Hematopoietic multipotent progenitor cell treated with erythropoietin and hydrocortisone succinate and interleukin-3 and kit ligand, for 8 days (in vitro differentiated cells): ENCODE measurements at regions not wholly inside any gene's neighbourhood (a gene's known extent, or its start where the extent isn't known, plus 50 kb on each side); places are given as distances from the start of the nearest gene placed in this dataset.

ENCODE experiments used
- DNase-seq: peaks from one replicate; pipeline ENCODE4 v3.0.0-alpha.2; 2015

DNA sequence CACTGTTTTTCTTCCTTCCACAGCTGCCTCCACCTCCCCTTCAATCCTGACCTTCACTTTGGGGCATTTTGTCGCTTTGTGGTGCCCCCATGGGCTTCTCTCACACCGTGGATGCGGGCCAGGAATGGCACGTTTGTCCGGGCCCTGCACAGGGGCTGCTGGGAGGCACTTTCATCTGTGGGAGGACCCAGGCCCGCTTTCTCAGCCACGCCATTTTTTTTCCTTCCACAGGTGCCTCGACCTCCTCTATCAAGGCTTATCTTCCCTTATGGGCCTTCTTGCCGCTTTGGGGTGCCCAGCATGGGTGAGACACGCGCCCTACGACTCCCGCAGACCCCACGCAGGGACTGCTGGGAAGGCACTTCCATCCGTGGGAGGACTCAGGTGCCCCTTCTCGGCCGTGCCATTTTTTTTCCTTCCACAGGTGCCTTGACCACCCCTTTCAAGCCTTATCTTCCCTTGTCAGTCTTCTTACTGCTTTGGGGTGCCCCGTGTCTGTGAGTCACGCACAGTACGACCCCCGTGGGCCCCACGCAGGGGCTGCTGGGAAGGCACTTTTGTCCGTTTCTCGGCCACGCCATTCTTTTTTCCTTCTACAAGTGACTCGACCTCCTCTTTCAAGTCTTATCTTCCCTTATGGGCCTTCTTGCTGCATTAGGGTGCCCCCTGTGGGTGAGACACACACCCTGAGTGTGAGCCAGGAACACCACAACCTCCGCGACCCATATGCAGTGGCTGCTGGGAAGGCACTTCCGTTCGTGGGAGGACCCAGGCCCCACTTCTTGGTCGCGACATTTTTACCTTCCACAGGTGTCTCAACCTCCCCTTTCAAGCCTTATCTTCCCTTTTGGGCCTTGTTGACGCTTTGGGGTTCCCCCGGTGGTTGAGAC lies 270.7 kb downstream of the ALG10 start:
- no peak for DNase-seq

DNA sequence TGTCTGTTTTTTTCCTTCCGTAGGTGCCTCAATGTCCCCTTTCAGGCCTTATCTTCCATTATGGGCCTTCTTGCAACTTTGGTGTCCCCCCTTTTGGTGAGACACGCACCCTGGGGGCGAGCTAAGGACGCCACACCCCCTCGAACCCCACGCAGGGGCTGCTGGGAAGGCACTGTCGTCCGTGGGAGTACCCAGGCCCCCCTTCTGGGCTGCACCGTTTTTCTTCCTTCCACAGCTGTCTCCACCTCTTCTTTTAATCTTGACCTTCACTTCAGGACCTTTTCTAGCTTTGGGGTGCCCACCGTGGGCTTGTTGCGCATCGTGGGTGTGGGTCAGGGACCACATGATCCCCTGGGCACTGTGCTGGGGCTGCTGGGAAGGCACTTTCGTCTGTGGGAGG lies 271.8 kb downstream of the ALG10 start:
- no peak for DNase-seq

DNA sequence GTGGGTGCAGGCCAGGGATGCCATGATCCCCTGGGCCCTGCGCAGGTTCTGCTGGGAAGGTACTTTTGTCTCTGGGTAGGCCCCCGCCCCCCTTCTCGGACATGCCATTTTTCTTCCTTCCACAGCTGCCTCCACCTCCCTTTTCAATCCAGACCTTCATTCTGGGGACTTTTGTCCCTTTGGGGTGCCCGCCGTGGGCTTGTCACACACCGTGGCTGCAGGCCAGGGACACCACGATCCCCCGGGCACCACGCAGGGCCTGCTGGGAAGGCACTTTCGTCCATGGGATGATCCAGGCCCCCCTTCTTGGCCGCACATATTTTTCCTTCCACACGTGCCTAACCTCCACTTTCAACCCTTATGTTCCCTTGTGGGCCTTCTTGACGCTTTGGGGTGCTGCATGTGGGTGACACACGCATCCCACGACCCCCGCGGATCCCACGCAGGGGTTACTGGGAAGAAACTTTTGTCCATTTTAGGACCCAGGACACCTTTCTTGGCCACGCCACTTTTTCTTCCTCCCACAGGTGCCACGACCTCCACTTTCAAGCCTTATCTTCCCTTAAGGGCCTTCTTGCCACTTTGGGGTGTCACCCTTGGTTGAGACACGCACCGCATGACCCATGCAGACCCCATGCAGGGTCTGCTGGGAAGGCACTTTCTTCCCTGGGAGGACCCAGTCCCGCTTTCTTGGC lies 272.5 kb downstream of the ALG10 start:
- no peak for DNase-seq

DNA sequence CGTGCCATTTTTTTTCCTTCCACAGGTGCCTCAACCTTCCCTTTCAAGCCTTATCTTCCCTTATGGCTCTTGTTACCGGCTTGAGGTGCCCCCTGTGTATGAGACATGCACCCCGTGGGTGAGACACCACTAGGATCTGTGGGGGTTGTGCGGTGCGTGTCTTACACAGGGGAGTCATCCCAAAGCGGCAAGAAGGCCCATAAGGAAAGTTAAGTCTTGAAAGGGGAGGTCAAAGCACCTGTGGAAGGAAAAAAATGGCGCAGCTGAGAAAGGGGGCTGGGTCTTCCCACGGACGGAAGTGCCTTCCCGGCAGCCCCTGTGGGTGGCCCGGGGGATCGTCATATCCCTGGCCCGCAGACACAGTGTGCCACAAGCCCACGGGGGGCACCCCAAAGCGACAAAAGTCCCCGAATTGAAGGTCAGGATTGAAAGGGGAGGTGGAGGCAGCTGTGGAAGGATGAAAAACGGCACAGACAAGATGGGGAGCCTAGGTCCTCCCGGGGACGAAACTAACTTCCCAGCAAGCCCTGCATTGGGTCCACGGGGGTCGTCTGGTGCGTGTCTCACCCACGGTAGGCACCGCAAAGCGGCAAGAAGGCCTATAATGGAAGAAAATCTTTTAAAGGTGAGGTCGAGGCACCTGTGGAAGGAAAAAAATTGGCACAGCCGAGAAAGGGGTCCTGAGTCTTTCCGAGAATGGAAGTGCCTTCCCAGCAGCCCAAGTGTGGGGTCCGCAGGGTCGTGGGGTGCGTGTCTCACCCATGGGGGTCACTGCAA lies 273.3 kb downstream of the ALG10 start:
- DNase-seq: no peak

DNA sequence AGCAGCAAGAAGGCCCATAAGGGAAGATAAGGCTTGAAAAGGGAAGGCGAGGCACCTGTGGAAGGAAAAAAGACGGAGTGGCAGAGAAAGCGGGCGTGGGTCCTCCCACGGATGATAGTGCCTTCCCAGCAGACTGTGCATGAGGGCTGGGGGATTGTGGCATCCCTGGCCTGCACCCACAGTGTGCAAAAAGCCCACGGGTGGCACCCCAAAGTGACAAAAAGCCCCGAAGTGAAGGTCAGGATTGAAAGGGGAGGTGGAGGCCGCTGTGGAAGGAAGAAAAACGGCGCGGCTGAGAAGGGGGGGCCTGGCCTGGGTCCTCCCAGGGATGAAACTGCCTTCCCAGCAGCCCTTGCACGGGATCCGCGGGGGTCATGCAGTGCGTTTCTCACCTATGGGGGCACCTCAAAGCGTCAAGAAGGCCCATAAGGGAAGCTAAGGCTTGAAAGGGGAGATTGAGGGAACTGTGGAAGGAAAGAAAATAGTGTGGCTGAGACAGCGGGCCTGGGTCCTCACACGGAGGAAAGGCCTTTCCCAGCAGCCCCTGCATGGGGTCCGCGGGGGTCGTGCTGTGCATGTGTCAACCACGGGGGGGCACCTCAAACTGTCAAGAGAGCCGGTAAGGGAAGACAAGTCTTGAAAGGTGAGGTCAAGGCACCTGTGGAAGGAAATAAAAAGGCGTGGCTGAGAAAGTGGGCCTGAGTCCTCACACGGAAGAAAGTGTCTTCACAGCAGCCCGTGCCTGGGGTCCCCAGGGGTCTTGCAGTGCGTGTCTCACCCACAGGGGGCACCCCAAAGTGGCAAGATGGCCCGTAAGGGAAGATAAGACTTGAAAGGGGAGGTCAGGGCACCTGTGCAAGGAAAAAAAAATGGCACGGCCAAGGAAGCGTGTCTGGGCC lies 274.1 kb downstream of the ALG10 start:
- DNase-seq: no peak

DNA sequence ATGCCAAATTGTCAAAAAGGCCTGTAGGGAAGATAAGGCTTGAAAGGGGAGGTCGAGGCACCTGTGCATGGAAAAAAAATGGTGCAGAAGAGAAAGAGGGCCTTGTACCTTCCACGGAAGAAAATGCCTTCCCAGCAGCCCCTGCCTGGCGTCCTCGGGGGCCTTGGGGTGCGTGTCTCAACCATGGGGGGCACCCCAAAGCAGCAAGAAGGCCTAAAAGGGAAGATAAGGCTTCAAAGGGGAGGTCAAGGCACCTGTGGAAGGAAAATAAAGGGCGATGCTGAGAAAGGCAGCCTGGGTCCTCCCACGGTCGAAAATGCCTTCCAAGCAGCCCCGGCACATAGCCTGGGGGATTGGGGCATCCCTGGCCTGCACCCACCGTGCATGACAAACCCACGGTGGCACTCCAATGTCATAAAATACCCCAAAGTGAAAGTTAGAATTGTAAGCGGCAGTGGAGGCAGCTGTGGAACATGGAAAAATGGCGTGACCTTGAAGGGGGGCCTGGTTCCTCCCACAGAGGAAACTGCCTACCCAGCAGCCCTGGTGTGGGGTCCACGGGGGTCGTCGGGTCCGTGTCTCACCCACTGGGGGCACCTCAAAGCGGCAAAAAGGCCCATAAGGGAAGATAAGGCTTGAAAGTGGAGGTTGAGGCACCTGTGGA lies 275.0 kb downstream of the ALG10 start:
- no peak for DNase-seq

DNA sequence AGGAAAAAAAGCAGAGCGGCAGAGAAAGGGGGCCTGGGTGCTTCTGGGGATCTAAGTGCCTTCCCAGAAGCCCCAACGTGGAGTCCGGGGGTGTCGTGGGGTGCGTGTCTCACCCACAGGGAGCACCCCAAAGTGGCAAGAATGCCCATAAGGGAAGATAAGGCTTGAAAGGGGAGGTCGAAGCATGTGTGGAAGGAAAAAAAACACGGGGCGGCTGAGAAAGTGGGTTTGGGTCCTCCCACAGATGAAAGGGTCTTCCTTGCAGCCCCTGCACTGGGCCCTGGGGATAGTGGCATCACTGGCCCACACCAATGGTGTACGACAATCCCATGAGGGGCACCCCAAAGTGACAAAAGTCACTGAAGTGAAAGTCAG lies 275.5 kb downstream of the ALG10 start:
- no peak for DNase-seq

DNA sequence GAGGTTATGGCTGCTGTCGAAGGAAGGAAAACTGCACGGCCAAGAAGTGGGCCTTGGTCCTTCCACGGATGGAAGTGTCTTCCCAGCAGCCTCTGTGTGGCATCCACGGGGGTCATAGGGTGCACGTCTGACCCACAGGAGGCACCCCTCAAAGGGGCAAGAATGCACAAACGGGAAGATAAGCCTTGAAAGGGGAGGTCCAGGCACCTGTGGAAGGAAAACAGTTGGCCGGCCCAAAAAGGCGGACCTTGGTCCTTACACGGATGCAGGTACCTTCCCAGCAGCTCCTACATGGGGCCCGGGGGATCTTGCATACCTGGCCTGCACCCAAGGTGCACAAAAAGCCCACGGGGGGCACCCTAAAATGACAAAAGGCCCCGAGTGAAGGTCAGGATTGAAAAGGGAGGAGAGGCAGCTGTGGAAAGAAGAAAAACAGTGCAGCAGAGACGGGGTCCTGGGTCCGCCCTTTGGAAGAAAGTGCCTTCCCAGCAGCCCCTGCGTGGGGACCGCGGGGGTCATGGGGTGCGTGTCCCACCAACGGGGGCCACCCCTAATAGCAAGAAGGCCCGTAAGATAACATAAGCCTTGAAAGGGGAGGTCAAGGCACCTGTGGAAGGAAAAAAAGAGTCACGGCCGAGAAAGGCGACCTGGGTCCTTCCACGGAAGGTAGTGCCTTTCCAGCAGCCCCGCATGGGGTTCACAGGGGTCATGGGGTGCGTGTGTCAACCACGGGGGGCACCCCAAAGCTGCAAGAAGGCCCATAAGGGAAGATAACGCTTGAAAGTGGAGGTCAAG lies 276.1 kb downstream of the ALG10 start:
- no peak for DNase-seq

DNA sequence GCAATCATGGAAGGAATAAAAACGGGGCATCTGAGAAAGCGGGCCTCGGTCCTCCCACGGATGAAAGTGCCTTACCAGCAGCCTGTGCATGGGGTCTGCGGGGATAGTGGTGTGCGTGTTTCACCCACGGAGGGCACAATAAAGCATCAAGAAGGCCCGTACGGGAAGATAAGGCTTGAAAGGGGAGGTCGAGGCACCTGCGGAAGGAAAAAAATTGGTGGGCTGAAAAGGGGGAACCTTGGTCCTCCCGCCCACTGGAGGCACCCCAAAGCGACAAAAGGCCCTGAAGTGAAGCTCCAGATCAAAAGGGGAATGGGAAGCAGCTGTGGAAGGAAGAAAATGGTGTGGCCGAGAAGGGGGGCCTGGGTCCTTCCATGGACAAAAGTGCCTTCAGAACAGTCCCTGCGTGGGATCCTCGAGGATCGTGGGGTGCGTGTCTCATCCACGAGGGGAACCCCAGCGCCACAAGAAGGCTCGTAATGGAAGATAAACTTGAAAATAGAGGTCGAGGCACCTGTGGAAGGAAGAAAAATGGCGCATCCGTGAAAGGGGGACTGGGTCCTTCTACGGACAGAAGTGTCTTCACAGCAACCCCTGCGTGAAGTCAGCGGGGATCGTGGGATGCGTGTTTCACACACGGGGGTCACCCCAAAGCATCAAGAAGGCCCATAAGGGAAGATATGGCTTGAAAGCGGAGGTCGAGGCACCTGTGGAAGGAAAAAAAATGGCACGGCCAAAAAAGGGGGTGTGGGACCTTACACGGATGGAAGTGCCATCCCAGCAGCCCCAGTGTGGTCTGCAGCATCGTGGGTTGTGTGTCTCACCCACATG lies 276.9 kb downstream of the ALG10 start:
- no peak for DNase-seq

DNA sequence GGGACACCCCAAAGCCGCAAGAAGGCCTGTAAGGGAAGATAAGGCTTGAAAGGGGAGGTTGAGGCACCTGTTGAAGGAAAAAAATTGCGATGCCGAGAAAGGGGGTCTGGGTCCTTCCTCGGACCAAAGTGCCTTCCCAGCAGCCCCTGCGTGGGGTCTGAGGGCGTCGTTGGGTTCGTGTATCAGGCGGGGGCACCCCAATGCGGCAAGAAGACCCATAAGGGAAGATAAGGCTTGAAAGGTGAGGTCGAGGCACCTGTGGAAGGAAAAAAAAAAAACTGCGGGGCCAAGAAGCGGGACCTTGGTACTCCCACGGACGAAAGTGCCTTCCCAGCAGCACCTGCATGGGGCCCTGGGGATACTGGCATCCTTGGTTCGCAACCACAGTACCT lies 277.5 kb downstream of the ALG10 start:
- no peak for DNase-seq

DNA sequence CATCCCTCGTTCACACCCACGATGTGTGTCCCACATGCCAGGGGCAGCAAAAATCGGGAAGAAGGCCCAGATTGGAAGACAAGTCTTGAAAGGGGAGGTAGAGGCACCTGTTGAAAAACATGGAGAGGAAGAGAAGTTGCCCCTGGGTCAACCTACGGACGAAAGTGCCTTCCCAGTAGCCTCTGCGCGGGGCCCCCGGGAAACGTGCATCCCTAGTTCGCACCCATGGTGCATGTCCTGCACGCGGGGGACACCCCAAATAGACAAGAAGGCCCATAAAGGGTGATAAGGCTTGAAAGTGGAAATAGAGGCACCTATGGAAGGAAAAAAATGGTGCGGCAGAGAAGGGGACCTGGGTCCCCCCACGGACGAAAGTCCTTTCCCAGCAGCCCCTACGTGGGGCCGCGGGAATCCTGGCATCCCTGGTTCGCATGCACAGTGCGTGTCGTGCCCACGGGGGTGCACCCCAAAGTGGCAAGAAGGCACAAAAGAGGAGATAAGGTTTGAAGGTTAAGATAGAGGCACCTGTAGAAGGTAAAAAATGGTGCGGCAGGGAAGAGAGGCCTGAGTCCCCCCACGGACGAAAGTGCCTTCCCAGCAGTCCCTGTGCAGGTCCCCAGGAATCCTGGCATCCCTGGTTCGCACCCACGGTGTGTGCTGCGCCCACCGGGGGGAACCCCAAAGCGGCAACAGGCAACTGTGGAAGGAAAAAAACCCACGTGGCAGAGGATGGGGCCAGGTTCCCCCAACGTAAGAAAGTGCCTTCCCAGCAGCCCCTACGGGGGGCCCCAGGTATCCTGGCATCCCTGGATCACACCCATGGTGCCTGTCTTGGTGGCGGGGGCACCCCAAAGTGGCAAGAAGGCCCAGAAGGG lies 278.3 kb downstream of the ALG10 start:
- no peak for DNase-seq

DNA sequence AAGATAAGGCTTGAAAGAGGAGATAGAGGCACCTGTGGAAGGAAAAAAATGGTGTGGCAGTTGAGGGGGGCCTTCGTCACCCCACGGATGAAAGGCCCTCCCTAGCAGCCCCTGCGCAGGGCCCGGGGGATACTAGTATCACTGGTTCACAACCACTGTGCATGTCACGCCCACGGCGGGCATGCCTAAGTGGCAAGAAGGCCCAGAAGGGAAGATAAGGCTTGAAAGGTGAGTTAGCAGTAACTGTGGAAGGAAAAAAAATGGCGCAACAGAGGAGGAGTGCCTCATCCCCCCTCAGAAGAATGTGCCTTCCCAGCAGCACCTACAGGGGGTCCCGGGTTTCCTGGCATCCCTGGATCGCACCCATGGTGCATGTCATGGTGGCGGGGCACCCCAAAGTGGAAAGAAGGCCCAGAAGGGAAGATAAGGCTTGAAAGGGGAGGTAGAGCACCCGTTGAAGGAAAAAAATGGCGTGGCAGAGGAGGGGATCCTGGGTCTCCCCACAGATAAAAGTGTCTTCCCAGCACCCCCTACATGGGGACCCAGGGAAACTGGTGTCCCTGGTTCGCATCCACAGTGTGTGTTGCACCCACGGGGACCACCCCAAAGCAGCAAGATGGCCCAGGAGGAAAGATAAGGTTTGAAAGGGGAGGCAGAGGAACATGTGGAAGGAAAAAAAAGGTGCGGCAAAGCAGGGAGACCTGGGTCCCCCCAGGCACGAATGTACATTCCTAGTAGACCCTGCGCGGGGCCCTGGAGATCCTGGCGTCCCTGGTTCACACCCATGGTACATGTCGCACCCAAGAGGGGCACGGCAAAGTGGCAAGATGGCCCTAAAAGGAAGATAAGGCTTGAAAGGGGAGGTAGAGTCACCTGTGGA lies 279.2 kb downstream of the ALG10 start:
- no peak for DNase-seq

DNA sequence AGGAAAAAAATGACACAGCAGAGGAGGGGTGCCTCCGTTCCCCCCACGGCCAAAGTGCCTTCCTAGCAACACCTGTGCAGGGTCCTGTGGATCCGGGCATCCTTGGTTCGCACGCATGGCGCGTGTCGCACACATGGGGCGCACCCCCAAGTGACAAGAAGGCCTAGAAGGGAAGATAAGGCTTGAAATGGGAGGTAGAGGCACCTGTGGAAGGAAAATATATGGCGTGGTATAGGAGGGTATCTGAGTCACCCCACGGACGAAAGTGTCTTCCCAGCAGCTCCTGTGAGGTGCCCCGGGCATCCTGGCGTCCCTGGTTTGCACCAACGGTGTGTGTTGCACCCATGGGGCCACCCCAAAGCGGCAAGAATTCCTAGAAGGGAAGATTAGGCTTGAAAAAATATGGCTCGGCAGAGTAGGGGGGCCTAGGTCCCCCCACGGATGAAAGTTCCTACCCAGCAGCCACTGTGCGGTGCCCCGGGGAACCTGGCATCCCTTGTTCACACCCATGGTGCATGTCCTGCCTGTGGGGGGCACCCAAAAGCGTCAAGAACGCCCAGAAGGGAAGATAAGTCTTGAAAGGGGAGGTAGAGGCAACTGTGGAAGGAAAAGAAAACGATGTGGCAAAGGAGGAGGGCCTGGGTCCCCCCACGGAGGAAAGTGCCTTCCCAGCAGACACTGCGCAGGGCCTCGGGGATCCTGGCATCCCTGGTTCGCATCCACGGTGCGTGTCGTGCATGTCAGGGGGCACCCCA lies 280.0 kb downstream of the ALG10 start:
- no peak for DNase-seq

DNA sequence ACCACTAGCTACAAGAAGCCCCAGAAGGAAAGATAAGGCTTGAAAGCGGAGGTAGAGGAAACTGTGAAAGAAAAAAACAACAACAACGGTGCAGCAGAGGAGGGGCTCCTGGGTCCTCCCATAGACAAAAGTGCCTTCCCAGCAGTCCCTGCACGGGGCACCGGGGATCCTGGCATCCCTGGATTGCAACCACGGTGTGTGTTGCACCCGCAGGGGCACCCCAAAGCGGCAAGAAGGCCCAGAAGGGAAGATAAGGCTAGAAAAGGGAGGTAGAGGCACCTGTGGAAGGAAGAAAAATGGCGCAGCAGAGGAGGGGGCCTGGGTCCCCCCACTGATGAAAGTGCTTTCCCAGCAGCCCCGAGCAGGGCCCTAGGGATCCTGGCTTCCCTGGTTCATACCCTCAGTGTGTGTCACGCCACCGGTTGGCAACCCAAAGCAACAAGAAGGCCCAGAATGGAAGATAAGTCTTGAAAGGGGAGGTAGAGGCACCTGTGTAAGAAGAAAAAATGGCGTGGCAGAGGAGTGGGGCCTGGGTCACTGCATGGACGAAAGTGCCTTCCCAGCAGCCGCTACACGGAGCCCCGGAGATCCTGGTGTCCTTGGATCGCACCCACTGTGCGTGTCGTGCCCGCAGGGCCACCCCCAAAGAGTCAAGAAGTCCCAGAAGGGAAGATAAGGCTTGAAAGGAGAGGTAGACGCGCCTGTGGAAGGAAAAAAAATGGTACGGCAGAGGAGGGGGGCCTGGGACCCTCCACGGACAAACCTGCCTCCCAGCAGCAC lies 281.0 kb downstream of the ALG10 start:
- DNase-seq: no peak

DNA sequence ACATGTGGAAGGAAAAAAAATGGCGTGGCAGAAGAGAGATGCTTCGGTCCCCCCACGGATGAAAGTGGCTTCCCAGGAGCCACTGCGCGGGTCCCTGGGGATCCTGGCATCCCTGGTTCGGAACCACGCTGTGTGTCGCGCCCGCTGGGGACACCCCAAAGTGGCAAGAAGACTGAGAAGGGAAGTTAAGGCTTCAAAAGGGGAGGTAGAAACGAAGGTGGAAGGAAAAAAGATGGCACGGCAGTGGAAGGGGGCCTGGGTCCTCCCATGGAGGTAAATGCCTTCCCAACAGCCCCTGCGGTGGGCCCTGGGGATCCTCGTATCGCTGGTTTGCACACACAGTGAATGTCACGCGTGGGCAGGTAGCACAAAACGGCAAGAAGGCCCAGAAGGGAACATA lies 281.7 kb downstream of the ALG10 start:
- no peak for DNase-seq

DNA sequence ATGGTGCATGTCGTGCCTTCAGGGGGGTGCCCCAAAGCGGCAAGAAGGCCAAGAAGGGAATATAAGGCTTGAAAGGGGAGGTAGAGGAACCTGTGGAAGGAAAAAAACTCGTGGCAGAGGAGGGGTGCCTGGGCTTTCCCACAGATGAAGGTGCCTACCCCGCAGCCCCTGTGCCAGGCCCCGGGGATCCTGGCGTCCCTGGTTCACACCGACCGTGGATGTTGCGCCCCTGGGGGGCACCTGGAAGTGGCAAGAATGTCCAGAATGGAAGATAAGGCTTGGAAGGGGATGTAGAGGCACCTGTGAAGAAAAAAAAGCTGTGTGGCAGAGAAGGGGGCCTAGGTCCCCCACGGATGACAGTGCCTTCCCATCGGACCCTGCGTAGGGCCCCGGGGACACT lies 282.2 kb downstream of the ALG10 start:
- no peak for DNase-seq

DNA sequence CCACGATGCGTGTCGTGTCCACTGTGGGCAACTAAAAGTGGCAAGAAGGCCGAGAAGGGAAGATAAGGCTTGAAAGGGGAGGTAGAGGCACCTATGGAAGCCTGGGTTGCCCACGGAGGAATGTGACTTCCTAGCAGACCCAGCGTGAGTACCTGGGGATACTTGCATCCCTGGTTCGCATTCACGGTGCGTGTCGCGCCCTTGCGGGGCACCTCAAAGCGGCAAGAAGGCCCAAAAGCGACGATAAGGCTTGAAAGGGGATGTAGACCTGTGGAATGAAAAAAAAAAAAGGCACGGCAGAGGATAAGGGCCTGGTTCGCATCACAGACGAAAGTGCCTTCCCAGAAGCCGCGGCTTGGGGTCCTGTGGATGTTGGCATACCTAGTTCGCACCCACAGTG lies 282.9 kb downstream of the ALG10 start:
- no peak for DNase-seq
